Heart right ventricle (tissue), 16 donors: ENCODE measurements at regions not wholly inside any gene's neighbourhood (a gene's known extent, or its start where the extent isn't known, plus 50 kb on each side); places are given as distances from the start of the nearest gene placed in this dataset.

Source experiments
- ATAC-seq, 8 donors: fragments of 200-7000 bp; cut with Tn5 transposase; one replicate each; pipeline ENCODE4 v1.9.1; 2020; ENCODE audit warnings: mild to moderate bottlenecking in 8 of 8, moderate library complexity in 8 of 8, moderate number of reproducible peaks in 1 of 8
- DNase-seq, 2 donors: peaks; one replicate each; pipeline ENCODE4 v3.0.0-alpha.2; 2020
- H3K27ac ChIP-seq, 10 donors: fragments of 200-600 bp; sonication (generic) in 2 of 10; one replicate each; pipeline versions ENCODE4 v1.5.0 to v1.8.0; 2020 to 2022; ENCODE audit warnings: mild to moderate bottlenecking in 3 of 10
- H3K27me3 ChIP-seq, 7 donors: fragments of 200-600 bp; one replicate each; pipeline ENCODE4 v1.8.0; 2021 to 2022; ENCODE audit warnings: mild to moderate bottlenecking in 2 of 7
- H3K36me3 ChIP-seq, 9 donors: fragments of 200-600 bp; sonication (generic) in 1 of 9; one replicate each; pipeline versions ENCODE4 v1.5.0 to v1.8.0; 2020 to 2022; ENCODE audit warnings: mild to moderate bottlenecking in 2 of 9
- H3K4me1 ChIP-seq, 9 donors: fragments of 200-600 bp; sonication (generic) in 1 of 9; one replicate each; pipeline versions ENCODE4 v1.5.0 to v1.8.0; 2020 to 2022; ENCODE audit warnings: mild to moderate bottlenecking in 4 of 9
- H3K4me3 ChIP-seq, 10 donors: fragments of 200-600 bp; sonication (generic) in 2 of 10; one replicate each; pipeline versions ENCODE4 v1.5.0 to v1.8.0; 2020 to 2022; ENCODE audit warnings: mild to moderate bottlenecking in 7 of 10, moderate library complexity in 2 of 10
- H3K9me3 ChIP-seq, 11 donors: fragments of 200-600 bp in 10 of 11; sonication (generic) in 2 of 11; one replicate each; pipeline versions ENCODE4 v1.5.0 to v1.8.0; 2013 to 2022; ENCODE audit warnings: mild to moderate bottlenecking in 2 of 11, control low read depth in 1 of 11, moderate library complexity in 1 of 11
- CTCF ChIP-seq, 9 donors: fragments of 200-600 bp; sonication (generic) in 2 of 9; IDR thresholded peaks; one replicate each; pipeline versions ENCODE4 v1.5.0 to v1.8.0; 2021 to 2022; ENCODE audit warnings: antibody characterized with exemption in 9 of 9, mild to moderate bottlenecking in 5 of 9, moderate library complexity in 1 of 9
- WGBS, 2 donors: extraction: QIAGEN DNeasy Blood & Tissue Kit; methylation state at CpG; one replicate each; pipeline ENCODE4 v1.1.7; 2013; ENCODE audit warnings: inconsistent platforms in 1 of 2; 5-methylcytosine and 5-hydroxymethylcytosine counted together
- intact Hi-C, 10 donors: fragments of 100-400 bp; cut with DNase I; formaldehyde crosslinking; loops; one replicate each; pipeline versions ENCODE4 v1.11.1 to v1.14.2; 2022
- donor health status: Arrhythmogenic right ventricular cardiomyopathy.
- donor health status: ischemic (EF 13 %, LVEDD 7.1; RV severe dilation, severe dysfunction).
- donor health status: healthy with polysubstance abuse.
- donor health status: DM: no; HTN: yes; CAD: no.
- donor health status: DM: no; HTN: no; CAD: no.
- donor health status: ischemic (EF 25% LVEDD 6.9; RV normal size, moderate dysfunction).
- donor health status: ischemic (EF 25% LVEDD 5.7; RV mildly dilated, moderate dysfunction).
- donor health status: healthy.
- donor health status: DM: yes; HTN: yes; CAD: no.
- donor health status: Ischemic cardiomyopathy.
- donor health status: ischemic (EF 35%, LVEDD 5.7; RV mildly dilated, moderate dysfunction).
- donor health status: nonischemic (EF 11% LVEDD 7.7; RV severe dilation, severe dysfunction).
- donor health status: DM: yes; HTN: yes; CAD: no.
- donor health status: PGD.
- donor health status: ischemic (EF 29% LVEDD 5.4; RV normal size, mild dysfunction).
- donor health status: nonischemic (EF 23%, LVEDD 6.1; RV moderate dilation, normal function).

- TF ChIP-seq CTCF (IDR thresholded peaks at IDR 0.05), result no peak
- Histone ChIP-seq H3K27me3 (no peaks in the 10 kb centered on the region), H3K27ac (no peak overlapping the region), H3K36me3 (no peaks in the 10 kb centered on the region), H3K4me1 (no peaks in the 10 kb centered on the region), H3K9me3 (no peaks in the 10 kb centered on the region), H3K4me3 (no peak overlapping the region)
- ATAC-seq, result no peak
- WGBS, 2 donors, result 84 to 88% methylated on average over 4 of the region's 4 CpGs
- no peak for DNase-seq
- intact Hi-C loops, result no loop called here
These were observed 219.1 kb upstream of the MKI67 start for GRCh38 chr10:128345353-128345752.

GRCh38 chr10:128360783-128361182 is 234.6 kb upstream of the MKI67 start:
- Histone ChIP-seq H3K36me3 (no peaks in the 10 kb centered on the region), H3K9me3 (peaks cover 0 to 7% (median 0%) of the 10 kb centered on the region in 11 donors), H3K4me3 (no peak overlapping the region), H3K27ac (no peak overlapping the region), H3K27me3 (peaks cover 0 to 14% (median 3%) of the 10 kb centered on the region in 7 donors), H3K4me1 (no peaks in the 10 kb centered on the region)
- WGBS, 2 donors, result 79 to 88% methylated on average over 3 of the region's 3 CpGs
- intact Hi-C loops, result no loop called here
- no peak for DNase-seq
- no peak for TF ChIP-seq CTCF (IDR thresholded peaks at IDR 0.05)
- no peak for ATAC-seq

GRCh38 chr10:128361487-128361886 is 235.3 kb upstream of the MKI67 start:
- no peak for ATAC-seq

GRCh38 chr10:128362514-128362913 is 236.3 kb upstream of the MKI67 start:
- ATAC-seq (no peak), DNase-seq (no peak)
- Histone ChIP-seq H3K4me3 (no peak overlapping the region), H3K27me3 (peaks cover 0 to 24% (median 11%) of the 10 kb centered on the region in 7 donors), H3K4me1 (no peaks in the 10 kb centered on the region), H3K36me3 (no peaks in the 10 kb centered on the region), H3K9me3 (peaks cover 0 to 3% (median 0%) of the 10 kb centered on the region in 11 donors), H3K27ac (no peak overlapping the region)
- WGBS, 2 donors, result 75 to 90% methylated on average over 4 of the region's 4 CpGs
- no peak for TF ChIP-seq CTCF (IDR thresholded peaks at IDR 0.05)
- intact Hi-C loops, result no loop called here

More at GRCh38 chr10:128361487-128361886, 235.3 kb upstream of the MKI67 start:
- peaks cover 0 to 14% (median 4%) of the 10 kb centered on the region in 7 donors for H3K27me3 ChIP-seq
- H3K27ac ChIP-seq, result no peak overlapping the region
- intact Hi-C loops, result no loop called here
- no peaks in the 10 kb centered on the region for H3K36me3 ChIP-seq
- no peak overlapping the region for H3K4me3 ChIP-seq
- TF ChIP-seq CTCF (IDR thresholded peaks at IDR 0.05), result no peak
- no peaks in the 10 kb centered on the region for H3K4me1 ChIP-seq
- 87 to 90% methylated on average over 7 of the region's 7 CpGs for WGBS, 2 donors
- DNase-seq, result no peak
- peaks cover 0 to 5% (median 0%) of the 10 kb centered on the region in 11 donors for H3K9me3 ChIP-seq
